ENCODE measurements at regions not wholly inside any gene's neighbourhood (a gene's known extent, or its start where the extent isn't known, plus 50 kb on each side); places are given as distances from the start of the nearest gene placed in this dataset.

DNA sequence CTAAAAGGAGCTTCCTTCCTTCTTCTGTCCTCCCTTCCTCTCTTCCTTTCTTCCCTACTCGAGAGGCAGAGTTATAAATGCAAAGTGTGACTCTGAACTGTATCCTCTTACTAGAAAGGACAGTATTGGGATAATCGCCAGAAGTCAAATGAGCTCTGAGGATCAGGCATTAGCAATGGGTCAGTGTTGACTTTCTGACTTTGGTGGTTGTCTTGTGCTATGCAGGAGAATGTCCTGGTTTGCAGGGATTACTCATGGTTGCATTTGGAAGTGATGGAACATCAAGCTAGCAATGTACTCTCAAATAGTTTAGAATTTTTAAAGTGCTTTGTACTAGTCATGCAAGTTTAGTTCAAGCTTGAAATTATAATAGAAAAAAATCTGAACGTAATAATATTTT is 115.6 kb downstream of the TXNL1 start:
- H4K20me1 ChIP-seq (ENCODE audit: insufficient read depth, low read length), result no peaks in the 10 kb centered on the region
- no peaks in the 10 kb centered on the region for H3F3A ChIP-seq (ENCODE audit: insufficient read depth, low read length)
- no peaks in the 10 kb centered on the region for H3K9me3 ChIP-seq (replicated peaks; ENCODE audit: insufficient read depth, low read length)
- no peak overlapping the region for H3K27ac ChIP-seq (ENCODE audit: low read length)
- no peak overlapping the region for H3K4me2 ChIP-seq (ENCODE audit: low read depth, low read length)
- H3K27me3 ChIP-seq (replicated peaks; ENCODE audit: insufficient read depth, low read length), result no peaks in the 10 kb centered on the region
- H3K79me2 ChIP-seq (ENCODE audit: low read length), result no peaks in the 10 kb centered on the region
- no peak for DNase-seq
- TF ChIP-seq, protein P1, sequence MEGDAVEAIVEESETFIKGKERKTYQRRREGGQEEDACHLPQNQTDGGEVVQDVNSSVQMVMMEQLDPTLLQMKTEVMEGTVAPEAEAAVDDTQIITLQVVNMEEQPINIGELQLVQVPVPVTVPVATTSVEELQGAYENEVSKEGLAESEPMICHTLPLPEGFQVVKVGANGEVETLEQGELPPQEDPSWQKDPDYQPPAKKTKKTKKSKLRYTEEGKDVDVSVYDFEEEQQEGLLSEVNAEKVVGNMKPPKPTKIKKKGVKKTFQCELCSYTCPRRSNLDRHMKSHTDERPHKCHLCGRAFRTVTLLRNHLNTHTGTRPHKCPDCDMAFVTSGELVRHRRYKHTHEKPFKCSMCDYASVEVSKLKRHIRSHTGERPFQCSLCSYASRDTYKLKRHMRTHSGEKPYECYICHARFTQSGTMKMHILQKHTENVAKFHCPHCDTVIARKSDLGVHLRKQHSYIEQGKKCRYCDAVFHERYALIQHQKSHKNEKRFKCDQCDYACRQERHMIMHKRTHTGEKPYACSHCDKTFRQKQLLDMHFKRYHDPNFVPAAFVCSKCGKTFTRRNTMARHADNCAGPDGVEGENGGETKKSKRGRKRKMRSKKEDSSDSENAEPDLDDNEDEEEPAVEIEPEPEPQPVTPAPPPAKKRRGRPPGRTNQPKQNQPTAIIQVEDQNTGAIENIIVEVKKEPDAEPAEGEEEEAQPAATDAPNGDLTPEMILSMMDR (IDR thresholded peaks at IDR 0.05; ENCODE audit: low read length), result no peak
- no peak for TF ChIP-seq EZH2 (optimal IDR thresholded peaks at IDR 0.05; ENCODE audit: low read depth, low read length)
- TF ChIP-seq EZH2phosphoT487 (IDR thresholded peaks at IDR 0.05; ENCODE audit: low read length), result no peak
- H3K9ac ChIP-seq (ENCODE audit: low read length), result no peak overlapping the region
- H3K36me3 ChIP-seq (replicated peaks; ENCODE audit: insufficient read depth, low read length), result no peaks in the 10 kb centered on the region
- no peak overlapping the region for H2AFZ ChIP-seq (ENCODE audit: low read length)
- no peak overlapping the region for H3K4me3 ChIP-seq (ENCODE audit: low read length)
- H3K4me1 ChIP-seq (ENCODE audit: low read length), result no peaks in the 10 kb centered on the region
- no peaks in the 10 kb centered on the region for H3K9me2 ChIP-seq (replicated peaks; ENCODE audit: insufficient read depth, low read length)

GRCh38 chr18:56521263-56521662 is 117.1 kb downstream of the TXNL1 start:
- Histone ChIP-seq H3F3A (ENCODE audit: insufficient read depth, low read length) (no peaks in the 10 kb centered on the region), H3K27ac (ENCODE audit: low read length) (no peak overlapping the region), H3K9me3 (replicated peaks; ENCODE audit: insufficient read depth, low read length) (no peaks in the 10 kb centered on the region), H3K4me2 (ENCODE audit: low read depth, low read length) (no peak overlapping the region), H3K9me2 (replicated peaks; ENCODE audit: insufficient read depth, low read length) (no peaks in the 10 kb centered on the region), H3K27me3 (replicated peaks; ENCODE audit: insufficient read depth, low read length) (no peaks in the 10 kb centered on the region), H3K4me3 (ENCODE audit: low read length) (no peak overlapping the region), H3K79me2 (ENCODE audit: low read length) (no peaks in the 10 kb centered on the region), H4K20me1 (ENCODE audit: insufficient read depth, low read length) (no peaks in the 10 kb centered on the region), H3K9ac (ENCODE audit: low read length) (no peak overlapping the region), H3K4me1 (ENCODE audit: low read length) (no peaks in the 10 kb centered on the region), H3K36me3 (replicated peaks; ENCODE audit: insufficient read depth, low read length) (no peaks in the 10 kb centered on the region), H2AFZ (ENCODE audit: low read length) (no peak overlapping the region)
- TF ChIP-seq EZH2phosphoT487 (IDR thresholded peaks at IDR 0.05; ENCODE audit: low read length), result no peak
- no peak for TF ChIP-seq EZH2 (optimal IDR thresholded peaks at IDR 0.05; ENCODE audit: low read depth, low read length)
- TF ChIP-seq, protein P1 (IDR thresholded peaks at IDR 0.05; ENCODE audit: low read length), result no peak
- no peak for DNase-seq

DNA sequence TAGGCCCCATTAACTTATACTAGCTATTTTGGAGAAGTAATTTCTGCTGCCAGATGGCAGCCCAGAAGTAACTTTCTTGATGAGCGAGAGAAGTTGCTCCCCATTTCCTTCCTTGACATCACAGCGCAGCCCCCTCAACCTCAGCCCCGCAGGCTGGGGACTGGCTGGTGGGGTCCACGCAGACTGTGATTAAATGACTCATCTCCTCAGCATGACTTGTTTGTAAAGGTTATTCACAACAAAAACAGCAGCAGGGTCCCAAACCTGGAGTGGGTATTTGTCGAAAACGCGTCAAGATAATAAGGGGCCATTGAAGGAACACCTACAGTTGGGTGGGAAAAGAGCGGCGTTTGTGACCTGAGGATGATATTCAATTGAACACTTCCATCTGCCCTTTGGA is 120.6 kb downstream of the TXNL1 start:
- Histone ChIP-seq H3K36me3 (replicated peaks; ENCODE audit: insufficient read depth, low read length) (no peaks in the 10 kb centered on the region), H3K9ac (ENCODE audit: low read length) (no peak overlapping the region), H4K20me1 (ENCODE audit: insufficient read depth, low read length) (no peaks in the 10 kb centered on the region), H3K4me3 (ENCODE audit: low read length) (no peak overlapping the region), H3K79me2 (ENCODE audit: low read length) (no peaks in the 10 kb centered on the region), H3K27me3 (replicated peaks; ENCODE audit: insufficient read depth, low read length) (no peaks in the 10 kb centered on the region), H2AFZ (ENCODE audit: low read length) (no peak overlapping the region), H3K27ac (ENCODE audit: low read length) (no peak overlapping the region), H3K4me2 (ENCODE audit: low read depth, low read length) (no peak overlapping the region), H3F3A (ENCODE audit: insufficient read depth, low read length) (no peaks in the 10 kb centered on the region), H3K9me2 (replicated peaks; ENCODE audit: insufficient read depth, low read length) (no peaks in the 10 kb centered on the region), H3K4me1 (ENCODE audit: low read length) (no peaks in the 10 kb centered on the region), H3K9me3 (replicated peaks; ENCODE audit: insufficient read depth, low read length) (no peaks in the 10 kb centered on the region)
- no peak for DNase-seq
- TF ChIP-seq EZH2 (optimal IDR thresholded peaks at IDR 0.05; ENCODE audit: low read depth, low read length) (no peak), EZH2phosphoT487 (IDR thresholded peaks at IDR 0.05; ENCODE audit: low read length) (no peak)
- TF ChIP-seq, protein P1 (IDR thresholded peaks at IDR 0.05; ENCODE audit: low read length), result no peak

All from MM.1S (cell line).